Stimulated activated CD4-positive, alpha-beta T cell treated with anti-CD3 and anti-CD28 coated beads, Interleukin-1b, Interleukin-23, amount 100 ng/mL, for 24 hours (primary cell): ENCODE measurements at regions not wholly inside any gene's neighbourhood (a gene's known extent, or its start where the extent isn't known, plus 50 kb on each side); places are given as distances from the start of the nearest gene placed in this dataset.

Experiments
- DNase-seq, 4 experiments: peaks; one replicate each; pipeline ENCODE4 v3.0.0-alpha.2; 2020; ENCODE audit warnings: low read depth in 4 of 4, low spot score in 1 of 4

- DNase-seq, result no peak
Measured at GRCh38 chr9:110133608-110134210, 74.2 kb downstream of the C9orf152 start.

- no peak for DNase-seq
Measured at GRCh38 chr9:110135846-110136245, 72.1 kb downstream of the C9orf152 start.

GRCh38 chr9:110136802-110137201 is 71.2 kb downstream of the C9orf152 start:
- no peak for DNase-seq

GRCh38 chr9:110140276-110140675 is 67.7 kb downstream of the C9orf152 start:
- no peak for DNase-seq

DNA sequence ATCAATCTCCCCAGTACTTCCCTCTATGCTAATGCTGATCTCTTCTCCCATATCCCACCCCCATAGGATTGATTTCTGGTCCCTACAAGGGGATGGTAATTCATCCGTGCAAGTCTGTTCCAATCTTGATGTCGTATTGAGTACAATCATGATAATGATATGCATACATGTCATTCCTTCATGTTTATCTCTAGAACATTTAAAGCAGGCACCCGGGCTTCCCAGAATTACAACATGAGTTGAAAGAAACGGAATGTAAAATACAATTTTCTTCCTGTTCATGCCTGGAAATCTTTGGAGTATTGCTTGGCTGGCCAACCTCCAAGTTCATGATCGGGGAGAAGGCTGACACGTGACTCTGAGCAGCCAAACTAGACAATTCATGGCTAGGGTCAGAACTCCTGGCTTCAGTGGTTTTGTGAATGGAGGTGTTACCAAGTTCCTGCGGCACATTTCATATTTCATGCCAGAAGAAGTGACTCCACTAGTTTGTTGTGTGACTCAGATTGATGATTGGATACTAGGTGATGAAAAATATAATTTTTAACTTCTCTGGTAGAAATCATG is 66.6 kb downstream of the C9orf152 start:
- DNase-seq, result no peak

DNA sequence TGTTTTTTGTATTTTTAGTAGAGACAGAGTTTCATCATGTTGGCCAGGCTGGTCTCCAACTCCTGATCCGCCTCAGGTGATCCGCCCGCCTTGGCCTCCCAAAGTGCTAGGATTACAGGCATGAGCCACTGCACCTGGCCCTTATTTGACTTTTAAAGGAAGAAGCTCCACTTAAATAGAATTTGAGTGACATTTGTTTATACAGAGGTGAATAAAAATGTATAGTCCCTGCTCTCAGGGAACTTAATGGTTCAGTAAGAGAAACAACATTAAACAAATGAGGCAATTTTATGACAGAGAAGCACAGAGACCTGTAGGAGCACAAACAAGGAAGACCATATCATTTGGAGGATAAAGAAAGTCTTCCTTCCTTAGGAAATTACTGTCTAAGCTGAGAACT is 65.7 kb downstream of the C9orf152 start:
- DNase-seq, result no peak

DNA sequence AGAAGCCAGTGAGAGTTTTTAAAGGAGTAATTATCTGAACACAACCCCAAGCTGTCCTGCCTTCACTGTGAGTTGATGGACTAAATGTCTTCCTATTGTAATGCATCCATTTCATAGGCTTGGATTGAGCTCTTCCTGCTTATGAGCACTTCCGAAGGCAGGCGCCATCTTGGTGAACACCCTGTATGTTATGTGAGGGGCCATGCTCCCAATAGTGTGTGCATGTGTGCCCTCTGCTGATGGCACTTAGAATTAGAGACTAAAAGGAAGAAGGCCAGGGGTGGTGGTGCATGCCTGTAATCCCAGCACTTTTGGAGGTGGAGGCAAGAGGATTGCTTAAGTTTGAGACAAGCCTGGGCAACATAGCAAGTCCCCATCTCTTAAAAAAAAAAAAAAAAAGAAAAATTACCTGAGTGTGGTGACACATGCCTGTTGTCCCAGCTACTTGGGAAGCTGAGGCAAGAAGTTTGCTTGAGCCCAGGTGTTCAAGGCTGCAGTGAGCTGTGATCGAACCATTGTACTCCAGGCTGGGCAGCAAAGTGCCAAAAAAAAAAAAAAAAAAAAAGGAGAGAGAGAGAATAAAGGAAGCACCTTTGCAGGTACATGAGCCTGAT is 65.0 kb downstream of the C9orf152 start:
- DNase-seq, result no peak

- DNase-seq, result no peak
Measured at GRCh38 chr9:110143485-110143884, 64.5 kb downstream of the C9orf152 start.

DNA sequence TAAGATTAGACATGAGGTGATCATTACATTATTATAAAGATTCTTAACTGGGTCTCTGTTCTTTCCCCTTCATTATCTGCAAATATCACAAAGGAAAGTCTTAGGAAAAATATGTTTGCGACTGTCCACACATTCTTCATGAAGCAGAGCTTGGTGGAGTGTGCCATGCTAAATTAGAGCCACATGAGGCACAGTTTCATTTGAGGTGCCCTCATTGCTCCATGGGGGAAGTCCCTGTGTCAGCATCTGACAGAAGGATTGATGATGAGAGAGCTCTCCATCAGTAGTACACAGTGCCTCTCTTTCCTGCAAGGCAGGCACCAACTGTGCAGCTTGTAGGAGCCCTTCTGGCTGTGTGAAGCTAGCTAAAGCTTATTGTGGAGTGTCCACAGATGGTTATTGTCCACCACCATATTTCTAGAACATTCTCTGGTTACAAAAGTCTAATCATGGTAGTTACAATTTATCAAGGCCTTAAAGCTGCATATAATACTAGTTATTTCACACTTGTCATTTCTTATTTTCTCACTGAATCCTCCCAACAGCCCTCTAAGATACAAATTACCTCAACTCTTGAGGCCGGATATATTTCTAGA is 63.9 kb downstream of the C9orf152 start:
- no peak for DNase-seq

DNA sequence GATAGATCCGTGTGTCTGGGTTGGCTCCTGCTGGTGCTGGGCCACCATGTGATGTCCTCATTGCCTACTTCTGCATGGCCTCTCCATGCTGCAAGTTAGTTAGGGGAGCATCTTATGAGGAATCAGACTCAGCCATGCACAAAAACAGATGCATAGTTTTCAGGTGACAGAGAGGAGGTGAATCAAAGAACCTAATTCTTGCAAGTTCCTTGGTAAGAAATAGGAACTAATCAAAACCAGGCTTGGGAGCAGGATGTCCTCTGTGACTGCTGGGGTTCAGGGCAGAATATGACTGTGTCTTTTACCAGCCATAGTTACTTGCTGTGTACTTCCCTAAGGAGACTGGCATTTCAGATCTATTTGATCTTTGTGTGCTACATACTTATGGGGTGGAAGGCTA is 61.6 kb downstream of the C9orf152 start:
- DNase-seq, result no peak

DNA sequence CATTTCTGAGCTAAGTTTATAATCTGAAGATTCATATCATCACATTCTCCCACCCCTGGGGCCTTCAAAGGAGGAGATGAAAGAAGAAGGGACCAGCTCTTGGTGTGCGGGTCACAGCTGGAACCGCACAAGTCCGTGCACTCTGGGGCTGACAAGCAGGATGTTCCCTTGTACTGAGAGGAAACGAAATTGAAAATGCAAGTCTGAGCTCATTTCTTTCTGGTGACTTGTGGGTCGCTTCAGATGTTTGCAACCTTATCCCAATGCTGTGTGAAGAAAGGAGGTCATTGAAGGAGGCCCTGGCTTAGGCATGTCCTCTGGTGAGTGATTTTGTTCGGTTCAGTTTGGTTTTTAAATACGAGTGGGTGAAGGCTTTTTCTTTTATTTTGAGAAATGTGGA is 59.6 kb downstream of the C9orf152 start:
- DNase-seq, result peak; percentile 8 to 51 (median 25)

DNA sequence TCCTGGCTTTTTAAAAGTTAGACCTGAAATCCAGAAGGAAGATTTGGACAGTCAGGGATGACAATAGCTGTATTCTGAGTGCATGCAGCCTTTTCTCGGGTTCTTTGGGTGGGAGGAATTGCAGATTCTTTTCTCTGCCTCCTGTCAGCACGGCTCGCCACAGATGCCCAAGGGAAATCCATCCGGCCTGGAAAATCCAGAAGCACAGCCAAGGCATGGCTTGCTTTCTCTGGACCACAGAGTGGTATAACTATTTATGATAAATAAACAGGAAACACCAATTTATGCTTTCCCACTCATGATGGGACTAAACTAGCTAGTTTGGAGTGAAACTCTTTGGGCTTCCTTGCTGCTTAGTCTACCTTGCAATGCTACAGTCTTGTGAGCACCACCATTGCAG is 59.1 kb downstream of the C9orf152 start:
- DNase-seq, result no peak
